Large intestine (tissue), 3 donors: ENCODE measurements at regions not wholly inside any gene's neighbourhood (a gene's known extent, or its start where the extent isn't known, plus 50 kb on each side); places are given as distances from the start of the nearest gene placed in this dataset.
"Not testable (repeated sequence)": the region's sequence is repeated elsewhere in the genome, so short reads cannot be mapped to it uniquely, and the experiment has no call there.

Experiments
- DNase-seq, 2 donors: peaks; one replicate each; pipeline versions ENCODE4 v3.0.0 to v3.0.0-alpha.2; 2013
- H3K27ac ChIP-seq: one replicate; pipeline ENCODE4 v1.5.1; 2013; ENCODE audit warnings: low read length
- H3K27me3 ChIP-seq: 2 replicates; pipeline ENCODE4 v1.6.1; 2013; ENCODE audit warnings: low read length; ENCODE audit not compliant: control insufficient read depth, insufficient read depth
- H3K36me3 ChIP-seq: 2 replicates; pipeline ENCODE4 v1.6.1; 2013; ENCODE audit warnings: low read length; ENCODE audit not compliant: control insufficient read depth, insufficient read depth
- H3K4me1 ChIP-seq: one replicate; pipeline ENCODE4 v1.6.1; 2013; ENCODE audit warnings: low read length; ENCODE audit not compliant: control insufficient read depth, insufficient read depth
- H3K4me3 ChIP-seq: one replicate; pipeline ENCODE4 v1.5.1; 2013; ENCODE audit warnings: low read length
- H3K9me3 ChIP-seq: one replicate; pipeline ENCODE4 v1.6.1; 2013; ENCODE audit warnings: mild to moderate bottlenecking, low read depth, low read length, moderate library complexity; ENCODE audit not compliant: control insufficient read depth
- WGBS: methylation state at CpG from one replicate; pipeline ENCODE4 v1.1.5; 2013; ENCODE audit warnings: low lambda C conversion rate; ENCODE audit not compliant: insufficient coverage; 5-methylcytosine and 5-hydroxymethylcytosine counted together

GRCh38 chr13:58500938-58501337 is 869.4 kb downstream of the PCDH17 start:
- no peak for DNase-seq
- Histone ChIP-seq H3K27me3 (no peaks in the 10 kb centered on the region), H3K4me1 (no peaks in the 10 kb centered on the region), H3K4me3 (no peak overlapping the region), H3K27ac (no peak overlapping the region), H3K36me3 (no peaks in the 10 kb centered on the region), H3K9me3 (peaks cover 14% of the 10 kb centered on the region)
- 57% methylated on average over 1 of the region's 1 CpG for WGBS

DNA sequence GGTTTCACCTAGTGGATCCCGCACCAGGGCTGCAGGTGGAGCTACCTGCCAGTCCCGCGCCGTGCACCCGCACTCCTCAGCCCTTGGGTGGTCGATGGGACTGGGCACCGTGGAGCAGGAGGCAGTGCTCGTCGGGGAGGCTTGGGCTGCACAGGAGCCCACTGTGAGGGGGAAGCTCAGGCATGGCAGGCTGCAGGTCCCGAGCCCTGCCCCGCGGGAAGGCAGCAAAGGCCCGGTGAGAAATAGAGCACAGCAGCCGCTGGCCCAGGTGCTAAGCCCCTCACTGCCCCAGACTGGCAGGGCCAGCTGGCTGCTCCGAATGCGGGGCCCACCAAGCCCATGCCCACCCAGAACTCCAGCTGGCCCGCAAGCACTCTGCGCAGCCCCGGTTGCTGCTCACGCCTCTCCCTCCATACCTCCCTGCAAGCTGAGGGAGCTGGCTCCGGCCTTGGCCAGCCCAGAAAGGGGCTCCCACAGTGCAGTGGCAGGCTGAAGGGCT is 872.7 kb downstream of the PCDH17 start:
- not testable (repeated sequence) for H3K4me1 ChIP-seq, H3K27me3 ChIP-seq, H3K4me3 ChIP-seq, H3K27ac ChIP-seq, DNase-seq, H3K36me3 ChIP-seq
- no CpG with 5 or more reads among the region's 21 CpGs for WGBS
- peaks cover 14% of the 10 kb centered on the region for H3K9me3 ChIP-seq

- no CpG with 5 or more reads among the region's 22 CpGs for WGBS
- not testable (repeated sequence) for H3K4me3 ChIP-seq, DNase-seq, H3K36me3 ChIP-seq, H3K4me1 ChIP-seq, H3K27me3 ChIP-seq, H3K27ac ChIP-seq
- H3K9me3 ChIP-seq = peaks cover 14% of the 10 kb centered on the region
Measured at GRCh38 chr13:58505262-58505920, 873.8 kb downstream of the PCDH17 start.

GRCh38 chr13:58528351-58528750 is 896.8 kb downstream of the PCDH17 start:
- Histone ChIP-seq H3K4me1 (no peaks in the 10 kb centered on the region), H3K4me3 (no peak overlapping the region), H3K27me3 (no peaks in the 10 kb centered on the region), H3K9me3 (peaks cover 4% of the 10 kb centered on the region), H3K36me3 (no peaks in the 10 kb centered on the region), H3K27ac (no peak overlapping the region)
- no CpG with 5 or more reads among the region's 14 CpGs for WGBS
- DNase-seq = no peak

DNA sequence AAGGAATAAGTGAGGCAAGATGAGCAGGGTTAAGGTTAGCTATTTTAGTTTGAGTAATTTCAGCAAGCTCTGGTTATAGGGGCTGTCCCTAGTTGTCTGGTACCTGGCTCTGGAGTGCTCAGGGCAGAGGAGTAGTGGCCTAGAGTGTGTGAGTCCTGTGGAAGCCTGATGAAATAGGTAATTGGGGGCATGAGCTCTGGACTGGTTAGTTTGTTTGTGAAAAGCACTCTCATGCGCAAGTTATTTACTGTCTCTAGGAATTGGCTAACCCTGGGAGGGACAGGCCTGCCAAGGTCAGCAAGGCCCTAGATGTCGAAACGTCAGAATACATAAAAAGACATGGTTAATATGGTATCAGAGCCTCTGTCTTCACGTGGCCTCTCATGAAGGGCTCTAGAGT is 900.1 kb downstream of the PCDH17 start:
- Histone ChIP-seq H3K27ac (no peak overlapping the region), H3K4me1 (no peaks in the 10 kb centered on the region), H3K36me3 (no peaks in the 10 kb centered on the region), H3K4me3 (no peak overlapping the region), H3K9me3 (peaks cover 4% of the 10 kb centered on the region), H3K27me3 (no peaks in the 10 kb centered on the region)
- no CpG with 5 or more reads among the region's 4 CpGs for WGBS
- DNase-seq = no peak

DNA sequence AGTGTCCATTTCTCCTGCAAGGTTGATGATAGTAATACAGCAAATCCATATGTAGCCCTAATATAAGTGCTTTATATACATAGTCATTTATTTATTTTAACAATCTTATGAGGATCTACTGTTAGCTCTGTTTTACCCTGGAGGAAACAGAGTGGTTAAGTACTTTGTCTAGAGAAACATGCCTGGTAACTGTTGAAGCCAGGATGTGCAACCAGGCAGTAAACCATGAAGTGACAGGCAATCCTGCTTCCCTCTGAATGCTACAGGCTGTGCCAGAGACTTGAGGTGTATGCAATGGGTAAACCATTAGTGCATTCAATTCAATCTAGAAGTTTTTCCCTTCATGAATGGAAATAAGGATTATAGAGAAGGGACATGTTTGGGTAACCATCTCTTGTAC is 911.0 kb downstream of the PCDH17 start:
- H3K27ac ChIP-seq = no peak overlapping the region
- H3K27me3 ChIP-seq = no peaks in the 10 kb centered on the region
- no peak for DNase-seq
- H3K4me1 ChIP-seq = no peaks in the 10 kb centered on the region
- H3K9me3 ChIP-seq = no peaks in the 10 kb centered on the region
- no peak overlapping the region for H3K4me3 ChIP-seq
- no peaks in the 10 kb centered on the region for H3K36me3 ChIP-seq

DNA sequence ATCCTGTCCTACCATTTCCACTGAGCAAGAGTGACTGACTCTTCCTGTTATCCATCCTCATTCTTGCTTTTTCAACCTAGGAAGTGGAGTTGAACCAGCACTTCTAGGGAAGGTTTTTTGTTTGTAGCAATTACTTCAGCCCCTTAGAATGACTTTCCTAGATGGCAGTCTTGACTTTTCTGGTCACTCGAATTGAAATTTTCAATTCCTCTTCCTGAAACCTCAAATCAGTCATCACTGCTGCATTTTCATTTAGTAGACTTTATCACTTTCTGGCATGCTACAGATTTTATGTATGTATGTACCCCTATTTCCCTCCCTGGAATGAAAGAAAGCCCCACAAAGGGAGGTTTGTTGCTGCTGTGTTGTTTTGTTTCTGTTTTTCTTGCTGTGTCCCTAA is 915.9 kb downstream of the PCDH17 start:
- Histone ChIP-seq H3K27ac (no peak overlapping the region), H3K27me3 (no peaks in the 10 kb centered on the region), H3K4me3 (no peak overlapping the region), H3K4me1 (no peaks in the 10 kb centered on the region), H3K9me3 (no peaks in the 10 kb centered on the region), H3K36me3 (no peaks in the 10 kb centered on the region)
- WGBS = no CpG with 5 or more reads among the region's 1 CpG
- DNase-seq = no peak

DNA sequence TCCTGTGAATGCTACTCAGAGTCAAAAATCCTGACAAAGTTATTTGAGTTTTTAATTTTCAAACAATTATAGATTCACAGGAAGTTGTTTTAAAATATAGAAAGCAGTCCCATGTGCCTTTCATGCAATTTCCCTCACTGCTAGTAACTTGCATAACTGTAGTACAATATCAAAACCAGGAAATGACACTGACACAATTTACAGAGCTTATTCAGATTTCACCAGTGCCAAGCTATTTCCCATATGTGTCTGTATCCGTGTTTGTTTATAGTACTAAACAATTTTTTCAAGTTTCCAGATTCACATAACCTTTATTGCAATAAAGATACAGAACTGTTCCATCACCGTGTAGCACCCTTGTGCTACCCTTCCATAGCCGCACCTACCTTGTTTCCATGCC is 934.6 kb downstream of the PCDH17 start:
- H3K27me3 ChIP-seq = no peaks in the 10 kb centered on the region
- H3K27ac ChIP-seq = no peak overlapping the region
- no peaks in the 10 kb centered on the region for H3K4me1 ChIP-seq
- no peak overlapping the region for H3K4me3 ChIP-seq
- no peak for DNase-seq
- H3K9me3 ChIP-seq = no peaks in the 10 kb centered on the region
- WGBS = 95% methylated on average over 2 of the region's 3 CpGs
- H3K36me3 ChIP-seq = no peaks in the 10 kb centered on the region

DNA sequence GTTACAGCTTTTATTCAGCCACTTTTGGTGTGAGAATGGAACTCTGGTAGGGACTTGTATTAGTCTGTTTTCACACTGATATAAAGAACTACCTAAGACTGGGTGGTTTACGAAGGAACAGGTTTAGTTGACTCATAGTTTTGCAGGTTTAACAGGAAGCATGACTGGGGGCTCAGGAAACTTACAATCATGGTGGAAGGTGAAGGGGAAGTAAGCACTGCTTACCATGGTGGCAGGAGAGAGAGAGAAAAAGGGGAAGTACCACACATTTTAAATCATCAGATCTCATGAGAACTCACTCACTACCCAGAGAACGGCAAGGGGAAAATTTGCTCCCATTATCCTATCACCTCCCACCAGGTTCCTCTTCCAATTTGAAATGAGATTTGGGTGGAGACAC is 942.2 kb downstream of the PCDH17 start:
- WGBS = no CpG with 5 or more reads among the region's 2 CpGs
- H3K9me3 ChIP-seq = no peaks in the 10 kb centered on the region
- H3K27me3 ChIP-seq = no peaks in the 10 kb centered on the region
- DNase-seq = no peak
- no peak overlapping the region for H3K4me3 ChIP-seq
- H3K4me1 ChIP-seq = no peaks in the 10 kb centered on the region
- no peaks in the 10 kb centered on the region for H3K36me3 ChIP-seq
- no peak overlapping the region for H3K27ac ChIP-seq

DNA sequence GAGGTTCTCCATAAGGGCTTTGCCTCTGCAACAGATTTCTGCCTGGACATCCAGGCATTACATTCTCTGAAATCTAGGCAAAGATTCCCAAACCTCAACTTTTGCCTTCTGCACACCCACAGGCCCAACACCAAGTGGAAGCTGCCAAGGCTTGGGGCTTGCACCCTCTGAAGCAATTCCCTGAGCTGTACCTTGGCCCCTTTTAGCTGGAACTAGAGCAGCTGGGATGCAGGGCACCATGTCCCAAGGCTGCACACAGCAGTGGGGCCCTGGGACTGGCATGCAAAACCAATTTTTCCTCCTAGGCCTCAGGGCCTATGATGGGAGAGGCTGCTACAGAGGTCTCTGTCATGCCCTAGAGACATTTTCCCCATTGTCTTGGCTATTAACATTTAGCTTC is 943.2 kb downstream of the PCDH17 start:
- Histone ChIP-seq H3K27ac (no peak overlapping the region), H3K4me1 (no peaks in the 10 kb centered on the region), H3K4me3 (no peak overlapping the region), H3K9me3 (no peaks in the 10 kb centered on the region), H3K36me3 (no peaks in the 10 kb centered on the region), H3K27me3 (no peaks in the 10 kb centered on the region)
- DNase-seq = no peak

DNA sequence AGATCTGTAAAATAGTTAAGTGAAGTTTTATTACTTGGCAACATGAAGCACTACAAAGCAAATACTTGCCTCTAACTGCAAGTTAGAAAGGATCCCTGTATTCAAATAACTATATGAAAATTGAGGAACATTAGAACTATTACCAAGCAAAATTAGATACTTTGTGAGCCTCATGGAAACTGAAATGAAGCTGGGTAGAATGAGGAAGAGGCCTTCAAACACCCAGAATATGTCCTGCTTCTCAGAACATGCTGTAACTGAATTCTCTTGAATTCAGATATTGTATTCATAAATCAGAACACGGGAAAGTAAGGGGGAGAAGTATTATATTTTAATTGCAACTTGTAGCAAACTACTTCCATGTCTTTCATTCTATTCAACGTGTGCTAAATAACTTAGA is 947.9 kb downstream of the PCDH17 start:
- Histone ChIP-seq H3K36me3 (no peaks in the 10 kb centered on the region), H3K4me1 (no peaks in the 10 kb centered on the region), H3K9me3 (no peaks in the 10 kb centered on the region), H3K4me3 (no peak overlapping the region), H3K27me3 (no peaks in the 10 kb centered on the region), H3K27ac (no peak overlapping the region)
- no peak for DNase-seq
- WGBS = 84% methylated on average over 2 of the region's 2 CpGs
